ENCODE measurements at regions not wholly inside any gene's neighbourhood (a gene's known extent, or its start where the extent isn't known, plus 50 kb on each side); places are given as distances from the start of the nearest gene placed in this dataset.

DNA sequence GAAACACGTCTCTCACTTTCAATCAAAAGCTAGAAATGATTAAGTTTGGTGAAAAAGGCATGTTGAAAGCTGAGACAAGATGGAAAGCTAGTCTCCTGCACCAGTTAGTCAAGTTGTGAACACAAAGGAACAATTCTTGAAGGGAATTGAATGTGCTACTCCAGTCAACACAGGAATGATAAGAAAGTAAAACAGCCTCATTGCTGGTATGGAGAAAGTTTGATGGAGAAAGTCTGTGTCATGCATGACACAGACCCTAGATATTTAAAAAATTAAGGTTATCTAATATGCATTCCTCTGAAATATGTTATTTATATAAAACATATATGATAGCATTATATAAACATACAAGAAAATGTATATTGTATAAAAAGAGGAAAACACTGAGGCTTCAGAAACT lies 699.4 kb upstream of the FZD8 start:
- TF ChIP-seq, protein P1, sequence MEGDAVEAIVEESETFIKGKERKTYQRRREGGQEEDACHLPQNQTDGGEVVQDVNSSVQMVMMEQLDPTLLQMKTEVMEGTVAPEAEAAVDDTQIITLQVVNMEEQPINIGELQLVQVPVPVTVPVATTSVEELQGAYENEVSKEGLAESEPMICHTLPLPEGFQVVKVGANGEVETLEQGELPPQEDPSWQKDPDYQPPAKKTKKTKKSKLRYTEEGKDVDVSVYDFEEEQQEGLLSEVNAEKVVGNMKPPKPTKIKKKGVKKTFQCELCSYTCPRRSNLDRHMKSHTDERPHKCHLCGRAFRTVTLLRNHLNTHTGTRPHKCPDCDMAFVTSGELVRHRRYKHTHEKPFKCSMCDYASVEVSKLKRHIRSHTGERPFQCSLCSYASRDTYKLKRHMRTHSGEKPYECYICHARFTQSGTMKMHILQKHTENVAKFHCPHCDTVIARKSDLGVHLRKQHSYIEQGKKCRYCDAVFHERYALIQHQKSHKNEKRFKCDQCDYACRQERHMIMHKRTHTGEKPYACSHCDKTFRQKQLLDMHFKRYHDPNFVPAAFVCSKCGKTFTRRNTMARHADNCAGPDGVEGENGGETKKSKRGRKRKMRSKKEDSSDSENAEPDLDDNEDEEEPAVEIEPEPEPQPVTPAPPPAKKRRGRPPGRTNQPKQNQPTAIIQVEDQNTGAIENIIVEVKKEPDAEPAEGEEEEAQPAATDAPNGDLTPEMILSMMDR (IDR thresholded peaks at IDR 0.05): no peak
- TF ChIP-seq EZH2 (IDR thresholded peaks at IDR 0.05; ENCODE audit: borderline replicate concordance, insufficient read depth, low read depth, low read length, poor library complexity, severe bottlenecking): no peak

All from B cell (primary cell).